Activated CD8-positive, alpha-beta memory T cell treated with anti-CD3 and anti-CD28 coated beads, Interleukin-2, amount 10 ng/mL, durations not matched to agents 7 days and 5 days (primary cell): ENCODE measurements at regions not wholly inside any gene's neighbourhood (a gene's known extent, or its start where the extent isn't known, plus 50 kb on each side); places are given as distances from the start of the nearest gene placed in this dataset.

Source experiments
- ATAC-seq: fragments of 150-1000 bp; cut with Tn5 transposase; one replicate; pipeline ENCODE4 v1.10.0; 2021; ENCODE audit warnings: moderate library complexity
- CTCF ChIA-PET: fragments of 350-600 bp; sonication (Branson Sonifier 250); formaldehyde crosslinking; loops from one replicate; lab custom pipeline; 2021; ENCODE audit warnings: antibody characterized with exemption; lab: Charles Lee
- DNase-seq: peaks from one replicate; pipeline ENCODE4 v3.0.0-alpha.2; 2020
- H3K27ac Mint-ChIP-seq: one replicate; pipeline ENCODE4 v1.8.0; 2021; ENCODE audit warnings: mild to moderate bottlenecking, mixed read lengths
- H3K27me3 Mint-ChIP-seq: one replicate; pipeline ENCODE4 v1.8.0; 2021; ENCODE audit warnings: mixed read lengths
- H3K36me3 Mint-ChIP-seq: one replicate; pipeline ENCODE4 v1.8.0; 2021; ENCODE audit warnings: mild to moderate bottlenecking, mixed read lengths
- H3K4me1 Mint-ChIP-seq: one replicate; pipeline ENCODE4 v1.8.0; 2021; ENCODE audit warnings: mixed read lengths
- H3K4me3 Mint-ChIP-seq: one replicate; pipeline ENCODE4 v1.8.0; 2021; ENCODE audit warnings: mild to moderate bottlenecking, moderate library complexity, mixed read lengths
- H3K9me3 Mint-ChIP-seq: one replicate; pipeline ENCODE4 v1.8.0; 2022; ENCODE audit warnings: low read depth, mixed read lengths

DNA sequence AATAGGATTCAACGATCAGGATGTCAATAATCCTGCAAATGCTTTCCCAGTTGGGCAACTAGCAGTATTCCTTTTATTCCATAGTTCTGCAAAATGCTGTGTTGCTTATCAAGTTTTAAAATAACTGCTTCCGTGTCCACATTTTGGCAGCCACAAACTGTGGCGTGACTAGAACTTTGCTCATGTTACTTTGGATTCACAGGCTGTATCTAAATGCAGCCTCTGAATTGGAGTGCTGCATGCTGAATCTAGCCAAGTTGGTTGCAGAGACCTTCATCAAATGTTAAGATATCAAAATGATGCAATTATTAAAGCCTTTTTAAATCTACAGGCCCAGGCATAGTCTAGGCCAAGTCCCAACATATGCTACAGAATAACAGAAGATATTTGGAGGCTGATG, 249.2 kb downstream of the NR2F1-AS1 start:
- Mint-ChIP-seq H3K27me3 (no peaks in the 10 kb centered on the region), H3K9me3 (no peaks in the 10 kb centered on the region), H3K27ac (no peak overlapping the region), H3K4me3 (no peak overlapping the region), H3K36me3 (no peaks in the 10 kb centered on the region), H3K4me1 (no peaks in the 10 kb centered on the region)
- ATAC-seq (no peak), DNase-seq (no peak)
- CTCF ChIA-PET: no interaction called here

DNA sequence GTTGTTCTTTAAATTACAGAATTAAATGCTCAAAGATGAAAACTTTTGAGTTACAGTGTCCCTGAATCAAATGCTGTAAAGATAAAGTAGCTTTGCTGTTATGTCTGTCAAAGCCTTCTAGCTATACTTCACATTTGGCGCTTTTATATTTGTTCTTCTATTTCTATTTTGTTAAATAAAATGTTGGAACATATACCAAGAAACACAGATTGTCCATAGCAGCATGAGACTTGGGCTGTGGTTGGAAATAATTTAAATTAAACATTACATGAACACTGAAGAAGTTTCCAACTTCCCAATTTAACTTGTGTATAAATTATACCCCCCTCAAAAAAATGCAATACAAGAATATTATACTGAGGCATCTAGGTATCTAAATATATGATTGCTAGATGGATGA, 249.8 kb downstream of the NR2F1-AS1 start:
- CTCF ChIA-PET: no interaction called here
- Mint-ChIP-seq H3K9me3 (no peaks in the 10 kb centered on the region), H3K27ac (no peak overlapping the region), H3K27me3 (no peaks in the 10 kb centered on the region), H3K4me3 (no peak overlapping the region), H3K4me1 (no peaks in the 10 kb centered on the region), H3K36me3 (no peaks in the 10 kb centered on the region)
- ATAC-seq (no peak), DNase-seq (no peak)

DNA sequence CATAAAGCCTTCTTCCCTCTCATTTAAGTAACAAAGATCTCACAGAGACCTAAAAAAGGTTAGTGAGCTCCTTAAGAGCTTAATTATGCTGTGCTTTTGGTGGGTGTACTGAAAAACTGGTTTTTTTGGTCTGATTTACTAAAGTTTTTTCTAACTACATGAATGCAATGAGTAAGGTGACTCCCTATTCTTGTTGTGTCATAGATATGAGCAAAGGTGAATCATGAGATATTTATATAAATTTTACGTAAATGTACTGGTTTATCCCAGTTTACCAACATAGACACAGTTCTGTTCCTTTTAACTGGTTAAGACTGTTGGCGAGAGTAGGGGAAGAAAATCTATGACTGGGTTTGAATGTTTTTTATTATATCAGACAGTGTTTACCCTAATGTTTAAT, 250.5 kb downstream of the NR2F1-AS1 start:
- no peaks in the 10 kb centered on the region for H3K27me3 Mint-ChIP-seq
- no peak for ATAC-seq
- H3K27ac Mint-ChIP-seq: no peak overlapping the region
- no peaks in the 10 kb centered on the region for H3K36me3 Mint-ChIP-seq
- H3K4me1 Mint-ChIP-seq: no peaks in the 10 kb centered on the region
- no peaks in the 10 kb centered on the region for H3K9me3 Mint-ChIP-seq
- no peak for DNase-seq
- CTCF ChIA-PET: no interaction called here
- H3K4me3 Mint-ChIP-seq: no peak overlapping the region

DNA sequence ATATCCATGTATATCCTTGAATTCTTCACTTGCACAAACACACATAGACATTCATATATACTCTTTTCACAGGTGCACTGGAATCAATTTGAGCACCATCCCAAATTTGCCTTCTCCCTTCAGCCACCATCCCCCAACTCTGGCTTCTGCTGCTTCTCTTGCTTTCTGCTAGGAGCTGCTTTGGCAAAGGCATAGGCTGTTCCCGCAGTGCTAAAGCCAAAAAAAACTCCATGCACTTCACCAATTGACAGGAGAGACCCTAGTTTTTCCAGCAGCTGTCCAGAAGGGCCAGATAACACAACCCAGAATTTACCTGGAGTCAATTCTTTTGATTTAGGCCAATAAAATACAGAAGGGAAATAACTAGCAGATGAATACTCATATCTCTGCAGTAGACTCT, 251.3 kb downstream of the NR2F1-AS1 start:
- H3K4me1 Mint-ChIP-seq: no peaks in the 10 kb centered on the region
- ATAC-seq (no peak), DNase-seq (no peak)
- H3K27ac Mint-ChIP-seq: no peak overlapping the region
- CTCF ChIA-PET: no interaction called here
- H3K36me3 Mint-ChIP-seq: no peaks in the 10 kb centered on the region
- no peak overlapping the region for H3K4me3 Mint-ChIP-seq
- no peaks in the 10 kb centered on the region for H3K27me3 Mint-ChIP-seq
- H3K9me3 Mint-ChIP-seq: no peaks in the 10 kb centered on the region

DNA sequence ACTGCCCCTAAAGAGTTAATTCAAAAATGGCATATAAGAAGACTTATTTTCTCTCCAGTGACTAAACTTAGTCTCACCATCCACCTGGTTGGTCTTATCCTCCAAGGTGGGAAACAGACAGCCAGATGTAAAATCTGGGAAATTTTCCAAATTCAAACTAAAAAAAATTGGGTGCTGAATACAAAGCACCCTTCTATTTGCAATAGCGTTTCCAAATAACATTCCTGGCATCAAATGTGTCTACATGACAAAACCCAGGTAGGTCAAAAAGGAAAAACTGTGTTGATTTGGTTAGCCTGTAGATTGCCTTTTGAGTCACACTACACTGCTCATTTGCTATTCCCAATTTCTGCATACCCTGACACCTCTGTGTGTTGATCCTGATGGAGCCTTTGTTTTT, 252.2 kb downstream of the NR2F1-AS1 start:
- H3K27me3 Mint-ChIP-seq: no peaks in the 10 kb centered on the region
- CTCF ChIA-PET: no interaction called here
- no peak overlapping the region for H3K27ac Mint-ChIP-seq
- H3K4me3 Mint-ChIP-seq: no peak overlapping the region
- ATAC-seq (no peak), DNase-seq (no peak)
- H3K4me1 Mint-ChIP-seq: no peaks in the 10 kb centered on the region
- H3K36me3 Mint-ChIP-seq: no peaks in the 10 kb centered on the region
- H3K9me3 Mint-ChIP-seq: no peaks in the 10 kb centered on the region

DNA sequence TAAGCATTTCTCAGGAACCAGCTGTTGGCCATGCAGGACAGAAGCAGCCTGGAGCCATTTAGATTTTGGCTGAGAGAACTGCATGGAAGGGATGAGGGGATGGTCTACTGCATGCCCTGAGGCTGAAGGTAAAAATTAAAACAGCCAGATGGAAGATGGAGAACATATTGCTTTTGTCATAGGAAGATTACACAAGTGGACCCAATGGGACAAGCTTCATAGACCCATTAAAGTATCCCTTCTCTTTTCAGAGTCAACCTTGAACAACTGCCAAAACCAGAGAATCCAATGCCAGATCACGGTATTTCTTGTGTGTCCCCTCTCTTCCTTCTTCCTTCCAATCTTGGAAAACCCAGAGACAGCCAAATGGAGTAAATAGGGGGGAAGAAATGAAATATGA, 253.4 kb downstream of the NR2F1-AS1 start:
- Mint-ChIP-seq H3K4me1 (no peaks in the 10 kb centered on the region), H3K36me3 (no peaks in the 10 kb centered on the region), H3K9me3 (no peaks in the 10 kb centered on the region), H3K27ac (no peak overlapping the region), H3K27me3 (no peaks in the 10 kb centered on the region), H3K4me3 (no peak overlapping the region)
- ATAC-seq (no peak), DNase-seq (no peak)
- CTCF ChIA-PET: no interaction called here

DNA sequence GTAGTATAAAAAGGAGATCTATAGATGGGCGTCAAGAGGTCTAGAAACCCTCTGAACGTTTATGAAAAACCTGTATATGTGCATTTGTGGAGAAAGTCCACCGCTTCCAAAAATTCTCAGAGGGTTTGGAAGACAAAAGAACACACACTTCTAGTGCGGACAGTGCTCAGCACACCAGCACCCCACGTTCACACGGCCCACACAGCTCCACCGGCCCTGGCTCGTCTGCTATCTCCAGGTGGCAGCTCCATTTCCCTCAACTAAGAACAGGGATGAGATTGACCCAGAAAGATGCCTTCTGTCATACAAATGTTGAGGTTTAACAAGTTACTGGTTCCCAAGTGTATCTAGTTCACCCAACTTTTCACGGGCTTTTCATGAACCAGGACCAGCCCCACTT, 255.1 kb downstream of the NR2F1-AS1 start:
- H3K27ac Mint-ChIP-seq: no peak overlapping the region
- no peaks in the 10 kb centered on the region for H3K27me3 Mint-ChIP-seq
- H3K36me3 Mint-ChIP-seq: no peaks in the 10 kb centered on the region
- H3K9me3 Mint-ChIP-seq: no peaks in the 10 kb centered on the region
- H3K4me3 Mint-ChIP-seq: no peak overlapping the region
- no peak for ATAC-seq
- CTCF ChIA-PET: no interaction called here
- DNase-seq: no peak
- H3K4me1 Mint-ChIP-seq: no peaks in the 10 kb centered on the region

DNA sequence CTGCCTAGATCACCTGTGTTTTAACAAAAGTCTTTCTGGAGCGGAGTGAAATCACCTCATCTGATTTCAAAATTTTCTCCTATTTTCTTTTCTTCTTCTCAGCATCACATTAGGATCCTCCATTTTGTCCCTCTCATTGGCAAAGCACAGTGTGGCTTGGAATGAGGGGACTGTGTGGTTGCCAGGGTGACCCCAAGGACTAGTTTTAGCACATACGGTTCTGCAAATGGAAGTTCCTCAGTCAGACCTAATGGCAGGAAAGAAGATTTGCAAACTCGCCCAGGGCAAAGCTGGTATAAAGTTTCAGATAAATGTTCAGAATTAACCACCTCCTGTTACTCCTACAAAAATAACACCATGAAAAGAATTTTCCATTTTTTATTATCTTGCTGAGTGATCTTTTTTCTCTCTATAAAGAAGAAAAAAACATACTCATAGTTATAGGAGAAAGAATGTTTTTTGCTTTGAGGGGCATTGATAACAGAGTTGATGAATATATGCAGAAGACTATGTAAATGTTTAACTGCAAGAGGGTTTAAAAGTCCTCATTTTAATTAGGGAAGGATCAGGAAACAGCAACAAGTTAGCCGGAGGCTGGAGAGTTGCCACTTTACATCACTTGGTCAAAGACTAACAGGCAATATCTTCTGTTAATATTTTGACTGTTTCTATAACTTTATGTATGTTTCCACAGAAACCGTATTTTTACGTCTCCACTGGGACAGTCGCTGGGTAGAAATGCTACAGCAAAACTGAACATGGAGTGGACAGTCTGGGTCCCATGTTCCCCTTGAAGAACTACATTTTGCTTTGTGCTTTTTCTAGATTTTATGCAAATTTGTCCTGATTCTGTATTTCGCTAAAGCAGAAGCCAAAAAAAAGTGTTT, 257.8 kb downstream of the NR2F1-AS1 start:
- CTCF ChIA-PET: no interaction called here
- no peaks in the 10 kb centered on the region for H3K9me3 Mint-ChIP-seq
- H3K4me3 Mint-ChIP-seq: no peak overlapping the region
- no peaks in the 10 kb centered on the region for H3K27me3 Mint-ChIP-seq
- no peaks in the 10 kb centered on the region for H3K36me3 Mint-ChIP-seq
- no peak overlapping the region for H3K27ac Mint-ChIP-seq
- no peak for DNase-seq
- no peak for ATAC-seq
- no peaks in the 10 kb centered on the region for H3K4me1 Mint-ChIP-seq

DNA sequence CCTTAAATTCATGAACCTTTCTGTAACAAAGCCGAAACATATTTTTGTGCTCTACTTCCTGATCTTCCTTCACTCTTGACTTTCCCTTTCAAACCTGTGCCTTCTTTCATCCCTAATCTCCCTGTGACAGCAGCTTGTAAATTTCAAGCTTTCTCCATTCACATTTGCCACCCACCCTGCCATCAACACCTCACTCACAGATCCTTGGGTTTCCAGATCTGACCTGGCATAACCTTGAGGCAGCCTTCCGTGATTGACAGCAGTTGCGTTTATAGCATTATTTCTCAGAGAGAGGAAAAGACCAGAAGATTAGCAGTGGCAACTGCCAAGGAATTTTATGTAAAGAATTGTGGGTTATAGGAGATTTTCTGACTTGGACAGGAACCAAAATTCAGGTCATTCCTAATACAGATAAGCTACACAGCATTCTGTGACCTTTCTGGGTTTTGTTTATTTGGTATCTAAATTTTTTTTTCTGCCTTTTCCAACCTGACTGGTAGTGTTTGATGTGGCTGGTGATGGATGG, 260.0 kb downstream of the NR2F1-AS1 start:
- no peak for ATAC-seq
- CTCF ChIA-PET: no interaction called here
- H3K4me1 Mint-ChIP-seq: no peaks in the 10 kb centered on the region
- no peaks in the 10 kb centered on the region for H3K36me3 Mint-ChIP-seq
- no peaks in the 10 kb centered on the region for H3K27me3 Mint-ChIP-seq
- no peak overlapping the region for H3K27ac Mint-ChIP-seq
- DNase-seq: no peak
- no peaks in the 10 kb centered on the region for H3K9me3 Mint-ChIP-seq
- H3K4me3 Mint-ChIP-seq: no peak overlapping the region

DNA sequence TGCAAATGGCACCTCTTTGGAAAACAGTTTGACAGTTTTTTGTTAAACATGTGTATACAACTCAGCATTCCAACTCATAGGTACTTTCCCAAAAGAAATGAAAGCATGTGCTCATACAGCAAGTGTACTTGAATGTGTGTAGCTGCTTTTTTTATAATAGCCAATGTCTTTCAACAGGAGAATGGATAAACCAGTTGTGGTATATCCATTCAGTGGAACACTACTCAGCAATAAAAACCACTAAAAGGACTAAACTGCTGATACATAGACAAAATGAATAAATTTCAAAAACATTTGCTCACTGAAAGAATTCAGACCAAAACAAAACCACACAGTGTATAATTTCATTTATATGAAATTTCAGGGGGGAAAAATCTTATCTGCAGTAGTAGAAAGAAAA, 267.3 kb downstream of the NR2F1-AS1 start:
- CTCF ChIA-PET: no interaction called here
- Mint-ChIP-seq H3K4me3 (no peak overlapping the region), H3K9me3 (no peaks in the 10 kb centered on the region), H3K27ac (no peak overlapping the region), H3K27me3 (no peaks in the 10 kb centered on the region), H3K4me1 (no peaks in the 10 kb centered on the region), H3K36me3 (no peaks in the 10 kb centered on the region)
- DNase-seq: no peak
- no peak for ATAC-seq

DNA sequence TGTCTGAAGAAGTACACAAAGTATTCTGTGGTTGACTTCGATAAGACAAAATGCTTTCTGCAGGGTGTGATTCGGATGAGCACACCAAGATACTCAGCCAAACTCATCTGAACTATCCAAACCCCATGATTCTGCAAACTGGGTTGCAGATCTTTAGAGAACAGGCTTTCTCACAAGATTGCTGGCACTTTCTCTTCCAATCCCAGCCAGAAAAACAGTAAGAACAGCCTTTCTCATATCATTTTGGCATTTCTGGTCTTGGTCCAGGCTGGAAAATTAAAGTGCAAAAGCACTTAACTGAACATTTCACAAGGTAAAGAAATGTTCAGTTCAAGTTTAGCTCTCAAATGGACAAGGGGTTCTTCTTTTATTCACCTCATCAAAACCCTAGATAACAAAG, 269.1 kb downstream of the NR2F1-AS1 start:
- H3K9me3 Mint-ChIP-seq: no peaks in the 10 kb centered on the region
- ATAC-seq: no peak

DNA sequence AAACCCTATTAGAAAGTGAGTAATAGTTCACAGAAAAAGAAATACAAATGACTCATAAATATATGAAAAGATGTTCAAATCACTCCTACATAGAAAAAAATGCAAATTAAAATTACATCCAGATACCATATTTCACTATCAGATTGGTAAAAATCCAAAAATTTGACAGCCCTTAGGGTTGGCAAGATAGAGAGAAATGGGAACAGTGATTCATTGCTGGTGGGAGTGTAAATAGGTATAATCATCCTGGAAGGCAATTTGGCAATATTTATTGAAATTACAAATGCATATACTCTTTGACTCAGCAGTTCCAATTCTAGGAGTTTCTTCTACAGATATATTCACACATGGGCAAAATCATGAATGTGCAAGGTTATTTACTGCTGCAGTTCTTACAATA, 273.5 kb downstream of the NR2F1-AS1 start:
- Mint-ChIP-seq H3K9me3 (no peaks in the 10 kb centered on the region), H3K36me3 (no peaks in the 10 kb centered on the region), H3K27me3 (no peaks in the 10 kb centered on the region), H3K27ac (no peak overlapping the region), H3K4me1 (no peaks in the 10 kb centered on the region), H3K4me3 (no peak overlapping the region)
- DNase-seq (no peak), ATAC-seq (no peak)
- CTCF ChIA-PET: no interaction called here

More for the DNA sequence above, 269.1 kb downstream of the NR2F1-AS1 start:
- H3K27me3 Mint-ChIP-seq: no peaks in the 10 kb centered on the region
- H3K4me3 Mint-ChIP-seq: no peak overlapping the region
- no peaks in the 10 kb centered on the region for H3K4me1 Mint-ChIP-seq
- no peaks in the 10 kb centered on the region for H3K36me3 Mint-ChIP-seq
- DNase-seq: no peak
- no peak overlapping the region for H3K27ac Mint-ChIP-seq
- CTCF ChIA-PET: no interaction called here

DNA sequence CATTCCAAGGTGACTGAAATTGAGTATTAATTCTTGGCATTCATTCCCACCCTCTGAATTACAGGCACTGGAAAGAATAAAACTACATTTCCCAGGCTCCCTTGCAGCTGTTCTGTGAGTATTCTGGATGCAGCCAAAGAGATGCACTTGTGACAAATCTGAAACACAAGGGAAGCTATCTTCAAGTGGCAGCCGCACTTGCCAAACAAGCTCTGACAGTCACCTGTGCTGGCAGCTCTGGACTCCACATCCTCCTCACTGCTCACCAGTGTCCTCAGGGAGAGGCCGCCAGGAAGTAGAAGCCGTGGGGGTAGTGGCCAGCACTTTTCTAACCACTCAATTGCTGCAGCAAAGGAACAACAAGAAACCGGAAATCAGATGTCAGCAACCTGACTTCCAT, 275.0 kb downstream of the NR2F1-AS1 start:
- H3K4me3 Mint-ChIP-seq: no peak overlapping the region
- no peaks in the 10 kb centered on the region for H3K27me3 Mint-ChIP-seq
- CTCF ChIA-PET: no interaction called here
- H3K27ac Mint-ChIP-seq: no peak overlapping the region
- no peaks in the 10 kb centered on the region for H3K36me3 Mint-ChIP-seq
- no peaks in the 10 kb centered on the region for H3K9me3 Mint-ChIP-seq
- H3K4me1 Mint-ChIP-seq: no peaks in the 10 kb centered on the region
- DNase-seq: no peak
- no peak for ATAC-seq

DNA sequence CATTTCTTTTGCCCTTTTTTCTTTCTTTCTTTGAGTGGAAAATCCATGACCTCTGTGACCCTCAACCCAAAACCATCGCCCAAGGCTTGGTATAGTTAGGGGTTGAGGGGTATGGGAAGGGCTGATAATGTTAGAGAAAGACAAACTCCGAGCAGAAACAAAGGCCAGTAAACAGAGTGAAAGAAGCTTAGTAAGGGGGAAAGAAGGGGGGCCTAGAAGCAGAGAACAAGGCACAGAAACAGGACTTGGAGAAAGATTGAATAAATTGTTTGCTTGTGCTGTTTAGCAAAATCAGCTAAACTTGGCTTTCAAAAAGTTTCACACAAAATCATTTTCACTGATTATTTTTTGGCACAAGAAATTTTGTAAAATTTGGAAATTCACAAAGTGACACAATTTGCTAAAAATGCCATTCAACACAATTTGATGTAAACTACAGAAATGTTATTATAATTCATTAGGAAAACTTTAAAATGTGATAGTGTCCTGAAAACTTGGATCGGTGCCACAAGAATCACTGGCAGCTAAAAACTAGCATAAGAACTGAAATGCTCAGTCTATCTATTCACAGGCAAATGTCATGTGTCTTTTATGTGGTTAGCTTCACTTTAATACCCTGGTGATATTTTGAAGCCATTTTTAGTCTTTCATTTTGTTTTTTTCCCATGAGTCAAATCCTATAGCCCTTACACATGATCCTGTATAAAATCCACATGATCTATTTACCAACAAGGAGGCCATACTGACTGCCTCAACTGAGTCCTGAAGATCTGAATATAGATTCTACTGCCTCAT, 276.4 kb downstream of the NR2F1-AS1 start:
- DNase-seq (no peak), ATAC-seq (no peak)
- H3K36me3 Mint-ChIP-seq: no peaks in the 10 kb centered on the region
- CTCF ChIA-PET: no interaction called here
- H3K27me3 Mint-ChIP-seq: no peaks in the 10 kb centered on the region
- H3K4me1 Mint-ChIP-seq: no peaks in the 10 kb centered on the region
- no peaks in the 10 kb centered on the region for H3K9me3 Mint-ChIP-seq
- H3K4me3 Mint-ChIP-seq: no peak overlapping the region
- H3K27ac Mint-ChIP-seq: no peak overlapping the region
